PC-3 (cell line): ENCODE measurements at regions not wholly inside any gene's neighbourhood (a gene's known extent, or its start where the extent isn't known, plus 50 kb on each side); places are given as distances from the start of the nearest gene placed in this dataset.

Experiments
- ATAC-seq: fragments of 200-7000 bp; cut with Tn5 transposase; 2 replicates; pipeline ENCODE4 v1.9.1; 2020; ENCODE audit warnings: mild to moderate bottlenecking, moderate library complexity
- BruUV-seq: library from RNA; stranded (reverse); fragments of 400-500 nt; replicated peaks from 2 replicates; lab custom pipeline; 2021; lab: Mats Ljungman, UMichigan
- CTCF ChIA-PET: fragments of 300-600 bp; sonication (Branson Sonifier 250); formaldehyde crosslinking; loops from one replicate; lab custom pipeline; 2022; ENCODE audit warnings: antibody characterized with exemption; lab: Charles Lee
- POLR2A ChIA-PET: fragments of 300-600 bp; sonication (Branson Sonifier 250); formaldehyde crosslinking; loops from one replicate; lab custom pipeline; 2022; ENCODE audit warnings: antibody characterized with exemption; ENCODE audit not compliant: unreplicated experiment; lab: Charles Lee
- DNase-seq: peaks from one replicate; pipeline ENCODE4 v3.0.0-alpha.2; 2015
- H2AFZ ChIP-seq: fragments of 300-600 bp; sonication (generic); 2 replicates; pipeline ENCODE4 v1.6.0; 2016; ENCODE audit warnings: antibody characterized with exemption, low read length
- H3F3A ChIP-seq: fragments of 300-600 bp; sonication (generic); one replicate; pipeline ENCODE4 v1.6.0; 2017; ENCODE audit warnings: antibody characterized with exemption, low read length, control low read depth, mild to moderate bottlenecking; ENCODE audit not compliant: unreplicated experiment
- H3K27ac ChIP-seq: fragments of 300-600 bp; sonication (generic); 2 replicates; pipeline ENCODE4 v1.5.1; 2016; ENCODE audit warnings: mild to moderate bottlenecking, low read length
- H3K27me3 ChIP-seq: fragments of 300-600 bp; sonication (generic); 2 replicates; pipeline ENCODE4 v1.6.1; 2016; ENCODE audit warnings: low read length, mixed read lengths
- H3K36me3 ChIP-seq: fragments of 300-600 bp; sonication (generic); 2 replicates; pipeline ENCODE4 v1.6.1; 2016; ENCODE audit warnings: low read depth, mixed run types, low read length, mixed read lengths
- H3K4me1 ChIP-seq: fragments of 300-600 bp; sonication (generic); 2 replicates; pipeline ENCODE4 v1.5.1; 2016; ENCODE audit warnings: low read length; ENCODE audit not compliant: insufficient read depth
- H3K4me2 ChIP-seq: fragments of 300-600 bp; sonication (generic); 2 replicates; pipeline ENCODE4 v1.6.0; 2016; ENCODE audit warnings: low read length
- H3K4me3 ChIP-seq: fragments of 300-600 bp; sonication (generic); 2 replicates; pipeline ENCODE4 v1.5.1; 2016; ENCODE audit warnings: mild to moderate bottlenecking, low read length, mixed read lengths
- H3K79me2 ChIP-seq: fragments of 300-600 bp; sonication (generic); 2 replicates; pipeline ENCODE4 v1.6.1; 2017; ENCODE audit warnings: low read length, mixed read lengths
- H3K9ac ChIP-seq: fragments of 300-600 bp; sonication (generic); 2 replicates; pipeline ENCODE4 v1.6.0; 2016; ENCODE audit warnings: mild to moderate bottlenecking, low read length
- H3K9me2 ChIP-seq: fragments of 300-600 bp; sonication (generic); replicated peaks from 2 replicates; pipeline ENCODE4 v1.6.1; 2016; ENCODE audit warnings: mixed run types, low read length, mixed read lengths
- H3K9me3 ChIP-seq: fragments of 300-600 bp; sonication (generic); 2 replicates; pipeline ENCODE4 v1.6.1; 2016; ENCODE audit warnings: low read length, mixed read lengths
- H4K20me1 ChIP-seq: fragments of 300-600 bp; sonication (generic); 2 replicates; pipeline ENCODE4 v1.6.1; 2016; ENCODE audit warnings: low read length, mixed read lengths
- EZH2 ChIP-seq: fragments of 300-600 bp; sonication (generic); IDR thresholded peaks from one replicate; pipeline ENCODE4 v1.6.1; 2017; ENCODE audit warnings: antibody characterized with exemption, mild to moderate bottlenecking, low read length; ENCODE audit not compliant: unreplicated experiment
- EZH2phosphoT487 ChIP-seq: fragments of 300-600 bp; sonication (generic); IDR thresholded peaks from 2 replicates; pipeline ENCODE4 v1.6.1; 2018; ENCODE audit warnings: mild to moderate bottlenecking, antibody characterized with exemption, low read length, borderline replicate concordance
- intact Hi-C: fragments of 100-400 bp; cut with micrococcal nuclease; formaldehyde crosslinking; loops from 2 replicates; pipeline ENCODE4 v1.9.0; 2023
- TF ChIP-seq, protein P1 (sequence below): fragments of 300-600 bp; sonication (generic); conservative IDR thresholded peaks from 2 replicates; pipeline ENCODE4 v1.5.1; 2017; ENCODE audit warnings: antibody characterized with exemption, low read depth, mild to moderate bottlenecking, low read length

DNA sequence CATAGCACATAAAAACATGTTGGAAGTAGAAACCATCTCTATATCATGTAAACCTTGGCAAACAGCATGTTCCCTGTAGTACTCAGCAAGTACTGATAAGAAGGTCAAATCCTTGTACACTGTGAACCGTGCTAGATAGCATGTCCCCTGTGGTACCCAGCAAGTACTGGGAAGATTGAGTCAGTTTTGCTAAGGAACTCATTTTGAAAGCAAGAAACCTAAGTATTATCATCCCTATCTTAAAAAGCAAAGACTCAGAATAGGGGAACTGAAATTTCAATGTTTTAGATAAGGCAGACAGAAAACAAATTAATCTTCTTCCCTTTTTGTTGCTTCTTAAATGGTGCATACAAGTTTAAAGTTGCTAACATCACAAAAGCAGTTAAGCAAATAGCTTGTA is 180.2 kb downstream of the RBM46 start:
- CTCF ChIA-PET, result no interaction called here
- H3K9me2 ChIP-seq, result no peaks in the 10 kb centered on the region
- no peak overlapping the region for H3K27ac ChIP-seq
- no peak overlapping the region for H3K4me3 ChIP-seq
- H2AFZ ChIP-seq, result no peak overlapping the region
- BruUV-seq, result no TSS peak
- ATAC-seq (no peak), DNase-seq (no peak)
- no peaks in the 10 kb centered on the region for H3K79me2 ChIP-seq
- POLR2A ChIA-PET, result no interaction called here
- H3K36me3 ChIP-seq, result no peaks in the 10 kb centered on the region
- intact Hi-C loops, result no loop called here
- H3F3A ChIP-seq, result no peaks in the 10 kb centered on the region
- no peak overlapping the region for H3K9ac ChIP-seq
- no peaks in the 10 kb centered on the region for H4K20me1 ChIP-seq
- H3K4me2 ChIP-seq, result no peak overlapping the region
- TF ChIP-seq, protein P1, sequence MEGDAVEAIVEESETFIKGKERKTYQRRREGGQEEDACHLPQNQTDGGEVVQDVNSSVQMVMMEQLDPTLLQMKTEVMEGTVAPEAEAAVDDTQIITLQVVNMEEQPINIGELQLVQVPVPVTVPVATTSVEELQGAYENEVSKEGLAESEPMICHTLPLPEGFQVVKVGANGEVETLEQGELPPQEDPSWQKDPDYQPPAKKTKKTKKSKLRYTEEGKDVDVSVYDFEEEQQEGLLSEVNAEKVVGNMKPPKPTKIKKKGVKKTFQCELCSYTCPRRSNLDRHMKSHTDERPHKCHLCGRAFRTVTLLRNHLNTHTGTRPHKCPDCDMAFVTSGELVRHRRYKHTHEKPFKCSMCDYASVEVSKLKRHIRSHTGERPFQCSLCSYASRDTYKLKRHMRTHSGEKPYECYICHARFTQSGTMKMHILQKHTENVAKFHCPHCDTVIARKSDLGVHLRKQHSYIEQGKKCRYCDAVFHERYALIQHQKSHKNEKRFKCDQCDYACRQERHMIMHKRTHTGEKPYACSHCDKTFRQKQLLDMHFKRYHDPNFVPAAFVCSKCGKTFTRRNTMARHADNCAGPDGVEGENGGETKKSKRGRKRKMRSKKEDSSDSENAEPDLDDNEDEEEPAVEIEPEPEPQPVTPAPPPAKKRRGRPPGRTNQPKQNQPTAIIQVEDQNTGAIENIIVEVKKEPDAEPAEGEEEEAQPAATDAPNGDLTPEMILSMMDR, result no peak
- TF ChIP-seq EZH2phosphoT487, result no peak
- no peak for TF ChIP-seq EZH2
- H3K27me3 ChIP-seq, result no peaks in the 10 kb centered on the region
- H3K9me3 ChIP-seq, result no peaks in the 10 kb centered on the region
- H3K4me1 ChIP-seq, result peaks cover 10% of the 10 kb centered on the region; the same call in 1 of the 2 replicates

DNA sequence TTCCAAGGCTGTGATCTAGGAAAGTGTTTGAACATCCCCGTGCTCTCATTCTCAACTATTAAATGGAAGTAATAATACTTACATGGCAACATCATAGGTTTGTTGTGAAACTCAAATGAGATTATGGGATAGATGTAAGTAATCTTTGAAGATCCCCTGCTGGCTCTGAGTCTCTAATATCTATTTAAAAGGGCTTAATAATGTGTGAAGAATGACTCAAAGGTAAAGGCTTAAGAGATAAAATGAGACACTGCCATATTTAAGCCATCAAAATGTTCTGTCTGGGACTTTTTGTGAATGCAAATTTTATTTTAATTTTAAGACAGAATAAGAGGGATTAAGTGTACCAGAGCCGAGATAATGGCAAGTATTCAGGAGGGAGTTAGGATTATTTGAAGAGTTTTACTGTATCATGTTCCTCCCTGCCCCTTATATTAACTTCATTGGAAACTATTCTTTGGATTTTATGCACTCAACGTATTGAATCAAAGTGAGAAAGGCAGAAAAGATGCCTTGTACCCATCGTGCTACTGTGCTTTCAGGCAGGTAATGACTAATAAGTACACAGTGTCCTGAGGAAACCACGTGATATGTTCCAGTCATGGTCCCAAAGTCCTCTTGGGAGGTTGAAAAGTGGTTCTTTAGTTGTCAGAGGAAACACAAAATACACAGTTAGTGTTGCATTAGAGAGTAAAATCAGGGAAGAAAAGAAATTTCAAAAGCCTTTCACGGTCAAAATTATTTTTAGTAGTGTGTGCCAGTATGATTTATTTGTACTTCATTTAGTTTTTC is 192.4 kb downstream of the RBM46 start:
- H3K4me3 ChIP-seq, result no peak overlapping the region
- no peaks in the 10 kb centered on the region for H3K9me3 ChIP-seq
- no TSS peak for BruUV-seq
- no peaks in the 10 kb centered on the region for H3K27me3 ChIP-seq
- no peak overlapping the region for H3K4me2 ChIP-seq
- H3K79me2 ChIP-seq, result no peaks in the 10 kb centered on the region
- H3F3A ChIP-seq, result no peaks in the 10 kb centered on the region
- no peak for ATAC-seq
- no peak overlapping the region for H3K9ac ChIP-seq
- ChIA-PET POLR2A (no interaction called here), CTCF (no interaction called here)
- H3K27ac ChIP-seq, result no peak overlapping the region
- no peaks in the 10 kb centered on the region for H3K36me3 ChIP-seq
- intact Hi-C loops, result no loop called here
- no peaks in the 10 kb centered on the region for H3K4me1 ChIP-seq
- TF ChIP-seq, protein P1, result no peak
- TF ChIP-seq EZH2phosphoT487 (no peak), EZH2 (no peak)
- no peak overlapping the region for H2AFZ ChIP-seq
- no peaks in the 10 kb centered on the region for H4K20me1 ChIP-seq
- no peaks in the 10 kb centered on the region for H3K9me2 ChIP-seq
- no peak for DNase-seq

DNA sequence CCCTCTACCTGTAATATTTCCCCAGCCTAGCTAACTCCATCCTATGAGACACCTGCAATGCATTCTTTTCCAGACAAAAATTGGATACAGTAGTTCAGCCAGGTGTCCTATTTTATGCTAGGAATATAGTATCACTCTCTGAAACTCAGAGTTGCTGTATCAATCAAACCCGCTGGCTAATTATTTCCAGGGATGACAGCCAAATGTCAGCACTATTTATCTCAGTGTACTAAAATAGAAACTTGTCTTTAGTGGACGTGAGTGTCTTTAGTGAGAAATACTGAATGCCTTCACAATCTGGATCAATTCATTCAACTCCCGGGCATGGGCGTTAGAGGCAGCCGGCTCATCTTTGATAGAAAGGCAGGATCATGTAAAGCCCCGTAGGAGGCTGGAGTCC is 196.2 kb downstream of the RBM46 start:
- H3K36me3 ChIP-seq, result no peaks in the 10 kb centered on the region
- TF ChIP-seq, protein P1, result no peak
- TF ChIP-seq EZH2phosphoT487 (no peak), EZH2 (no peak)
- H4K20me1 ChIP-seq, result no peaks in the 10 kb centered on the region
- no peaks in the 10 kb centered on the region for H3K4me1 ChIP-seq
- no peak overlapping the region for H3K9ac ChIP-seq
- no peaks in the 10 kb centered on the region for H3K79me2 ChIP-seq
- H3K27me3 ChIP-seq, result no peaks in the 10 kb centered on the region
- no TSS peak for BruUV-seq
- no peak overlapping the region for H3K4me3 ChIP-seq
- no peaks in the 10 kb centered on the region for H3K9me2 ChIP-seq
- intact Hi-C loops, result no loop called here
- ChIA-PET POLR2A (no interaction called here), CTCF (no interaction called here)
- H3K27ac ChIP-seq, result no peak overlapping the region
- no peaks in the 10 kb centered on the region for H3K9me3 ChIP-seq
- H3K4me2 ChIP-seq, result no peak overlapping the region
- no peaks in the 10 kb centered on the region for H3F3A ChIP-seq
- no peak overlapping the region for H2AFZ ChIP-seq
- ATAC-seq (no peak), DNase-seq (no peak)
